Esophagus muscularis mucosa (tissue), 4 donors: ENCODE measurements at regions not wholly inside any gene's neighbourhood (a gene's known extent, or its start where the extent isn't known, plus 50 kb on each side); places are given as distances from the start of the nearest gene placed in this dataset.

Experiments used
- CTCF ChIP-seq, 3 experiments: fragments of 200-600 bp in 2 of 3; fragments of 450-650 bp in 1 of 3; sonication (generic) in 2 of 3; IDR thresholded peaks; one replicate each; pipeline ENCODE4 v1.5.1; 2017 to 2019; ENCODE audit warnings: antibody characterized with exemption in 3 of 3, mild to moderate bottlenecking in 2 of 3, moderate library complexity in 1 of 3
- EP300 ChIP-seq: sonication (generic); formaldehyde crosslinking; IDR thresholded peaks from one replicate; pipeline ENCODE4 v1.6.1; 2017; ENCODE audit warnings: antibody characterized with exemption
- POLR2A ChIP-seq: fragments of 450-650 bp; IDR thresholded peaks from one replicate; pipeline ENCODE4 v1.6.1; 2017; ENCODE audit warnings: antibody characterized with exemption, moderate library complexity, mild to moderate bottlenecking, low read depth
- POLR2AphosphoS5 ChIP-seq, 2 donors: sonication (generic); formaldehyde crosslinking; IDR thresholded peaks; one replicate each; pipeline ENCODE4 v1.6.1; 2017; ENCODE audit warnings: antibody characterized with exemption in 2 of 2

DNA sequence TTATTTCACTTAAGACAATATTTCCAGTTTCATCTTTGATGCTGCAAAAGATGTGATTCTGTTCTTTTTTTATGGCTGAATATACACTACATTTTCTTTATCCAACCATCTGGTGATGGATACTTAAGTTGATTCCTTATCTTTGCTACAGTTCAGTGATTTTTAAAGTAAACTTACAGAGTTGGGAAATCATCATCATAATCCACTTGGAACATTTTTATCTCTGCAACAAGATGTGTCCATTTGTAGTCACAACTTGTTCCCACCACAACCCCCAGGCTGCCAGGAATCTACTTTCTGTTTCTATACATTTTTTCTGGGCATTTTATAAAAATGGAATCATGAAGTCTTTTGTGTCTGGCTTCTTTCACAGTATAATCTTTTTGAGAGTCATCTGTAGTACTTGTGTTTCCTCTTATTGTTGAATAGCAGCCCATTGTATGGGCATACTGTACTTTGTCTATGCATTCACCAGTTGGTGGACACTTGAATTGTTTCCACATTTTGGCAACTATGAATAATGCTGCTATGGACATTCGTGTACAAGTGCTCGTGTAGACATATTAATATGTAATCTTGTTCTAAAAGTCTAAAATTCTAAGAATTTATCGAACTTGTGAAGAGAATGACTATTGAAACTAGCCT, 212.5 kb upstream of the DDHD1 start:
- TF ChIP-seq CTCF (IDR thresholded peaks at IDR 0.05) (no peak), POLR2A (no peak), POLR2AphosphoS5 (IDR thresholded peaks at IDR 0.05) (no peak), EP300 (no peak)
